Omental fat pad (tissue), 3 donors: ENCODE measurements at regions not wholly inside any gene's neighbourhood (a gene's known extent, or its start where the extent isn't known, plus 50 kb on each side); places are given as distances from the start of the nearest gene placed in this dataset.

ENCODE experiments used
- ATAC-seq: fragments of 150-250 bp; one replicate; pipeline ENCODE4 v1.9.1; 2016; ENCODE audit warnings: mild to moderate bottlenecking, moderate library complexity; ENCODE audit not compliant: low FRiP score
- DNase-seq: peaks from one replicate; pipeline ENCODE4 v3.0.0-alpha.2; 2019; ENCODE audit warnings: low spot score
- CTCF ChIP-seq, 3 donors: fragments of 450-650 bp; IDR thresholded peaks; one replicate each; pipeline ENCODE4 v1.5.1; 2016 to 2017; ENCODE audit warnings: antibody characterized with exemption in 3 of 3, mild to moderate bottlenecking in 3 of 3, moderate library complexity in 2 of 3

DNA sequence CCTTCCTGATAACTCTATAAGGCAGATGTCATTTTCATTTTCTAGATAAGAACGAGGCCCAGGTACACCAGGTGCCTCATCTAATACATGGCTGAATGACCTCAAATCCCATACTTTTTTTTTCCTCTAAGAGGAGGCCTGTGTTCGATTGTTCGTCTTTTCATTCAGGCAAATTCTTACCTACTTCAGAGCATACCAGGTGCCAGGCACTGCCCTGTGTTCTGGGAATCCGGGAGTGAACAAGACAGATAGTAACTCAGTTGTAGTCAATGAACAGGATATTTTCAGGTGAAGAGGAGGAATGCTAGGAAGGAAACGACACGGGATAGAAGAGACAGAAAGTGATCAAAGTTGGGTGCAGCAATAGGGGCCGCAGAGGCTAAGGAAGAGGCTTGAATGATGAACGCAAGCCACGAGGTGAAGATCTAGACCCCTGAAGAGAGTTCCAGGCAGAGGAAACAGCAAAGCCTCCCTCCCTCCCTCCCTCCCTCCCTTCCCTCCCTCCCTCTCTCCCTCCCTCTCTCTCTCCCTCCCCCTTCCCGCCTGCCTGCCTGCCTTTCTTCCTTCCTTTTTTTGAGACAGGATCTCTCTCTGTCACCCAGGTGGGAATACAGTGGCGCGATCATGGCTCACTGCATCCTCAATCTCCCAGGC, 150.1 kb upstream of the ZNF217 start:
- DNase-seq (no peak), ATAC-seq (no peak)
- TF ChIP-seq CTCF (IDR thresholded peaks at IDR 0.05): no peak

GRCh38 chr20:53742685-53743081, 149.0 kb upstream of the ZNF217 start:
- no peak for TF ChIP-seq CTCF (IDR thresholded peaks at IDR 0.05)
- ATAC-seq: no peak
- DNase-seq: no peak

GRCh38 chr20:53741726-53742028, 148.0 kb upstream of the ZNF217 start:
- ATAC-seq: no peak
- no peak for TF ChIP-seq CTCF (IDR thresholded peaks at IDR 0.05)
- no peak for DNase-seq

DNA sequence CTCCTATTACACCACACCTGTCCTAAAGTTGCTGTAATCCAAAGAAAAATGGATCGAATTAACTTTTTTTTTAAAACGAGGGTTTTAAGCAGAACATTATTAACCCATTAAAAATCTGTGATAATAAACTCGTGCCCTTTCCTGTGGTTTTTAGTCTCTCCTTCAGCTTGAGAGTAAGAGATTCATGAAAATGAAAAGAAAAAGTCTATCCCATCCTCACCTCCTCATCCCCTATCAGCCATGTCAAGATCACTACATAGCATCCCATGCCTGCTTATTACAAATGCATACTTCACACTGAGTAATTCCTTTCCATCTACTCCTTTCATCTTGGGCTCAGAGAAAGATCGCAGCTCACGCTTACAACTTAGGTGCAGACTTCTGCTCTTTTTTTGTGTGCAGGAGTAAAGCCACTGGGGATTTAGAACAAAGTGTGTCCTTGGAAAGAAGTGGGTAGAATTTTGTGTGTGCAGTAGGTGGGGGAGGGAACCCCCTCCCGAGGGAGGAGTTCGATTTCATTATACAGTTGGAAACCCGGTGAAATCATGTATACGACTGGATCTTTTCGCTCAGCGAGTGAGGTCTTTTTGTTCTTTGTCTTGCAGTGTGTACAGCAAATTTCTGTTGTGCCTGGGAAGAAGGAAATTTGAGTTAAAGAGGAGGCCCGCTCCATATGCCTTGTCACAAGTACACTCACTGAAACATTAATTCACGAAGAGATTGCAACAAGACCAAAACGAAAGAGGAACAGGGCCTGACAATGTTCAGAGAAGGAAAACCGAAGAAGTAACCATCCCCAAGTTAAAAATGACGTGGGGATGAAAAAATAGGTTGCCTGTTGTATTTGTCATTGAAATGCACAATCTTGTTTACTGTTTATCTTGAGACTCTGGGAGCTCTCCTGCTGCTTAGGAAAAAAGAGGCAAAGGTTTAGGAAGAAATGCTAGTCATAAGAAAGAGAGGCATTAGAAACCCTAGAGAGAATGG, 146.5 kb upstream of the ZNF217 start:
- no peak for ATAC-seq
- DNase-seq: no peak
- TF ChIP-seq CTCF (IDR thresholded peaks at IDR 0.05): no peak

- ATAC-seq (no peak), DNase-seq (no peak)
- TF ChIP-seq CTCF (IDR thresholded peaks at IDR 0.05): no peak
Measured at GRCh38 chr20:53738945-53739798, 145.5 kb upstream of the ZNF217 start.

- TF ChIP-seq CTCF (IDR thresholded peaks at IDR 0.05): no peak
- no peak for ATAC-seq
- DNase-seq: no peak
Measured at GRCh38 chr20:53738039-53738944, 144.7 kb upstream of the ZNF217 start.
